Stimulated activated effector memory CD8-positive, alpha-beta T cell treated with anti-CD3 and anti-CD28 coated beads, Interleukin-12 subunit alpha, Interleukin-12 subunit beta, amount 100 ng/mL, for 72 hours (primary cell): ENCODE measurements at regions not wholly inside any gene's neighbourhood (a gene's known extent, or its start where the extent isn't known, plus 50 kb on each side); places are given as distances from the start of the nearest gene placed in this dataset.
A peak's percentile ranks its signal among the peaks of the same experiment; 100 is the strongest.

ENCODE experiments used
- ATAC-seq: fragments of 150-1000 bp; cut with Tn5 transposase; 2 replicates; pipeline ENCODE4 v1.10.0; 2021
- DNase-seq, 2 donors: peaks; one replicate each; pipeline ENCODE4 v3.0.0; 2021 to 2022; ENCODE audit warnings: low spot score in 2 of 2
- H3K27ac Mint-ChIP-seq: one replicate; pipeline ENCODE4 v1.8.0; 2022; ENCODE audit warnings: mild to moderate bottlenecking, mixed read lengths
- H3K36me3 Mint-ChIP-seq: one replicate; pipeline ENCODE4 v1.8.0; 2022; ENCODE audit warnings: mild to moderate bottlenecking, mixed read lengths
- H3K4me1 Mint-ChIP-seq: one replicate; pipeline ENCODE4 v1.8.0; 2022; ENCODE audit warnings: mixed read lengths
- H3K4me3 Mint-ChIP-seq: one replicate; pipeline ENCODE4 v1.8.0; 2022; ENCODE audit warnings: mild to moderate bottlenecking, mixed read lengths
- H3K9me3 Mint-ChIP-seq: one replicate; pipeline ENCODE4 v1.8.0; 2022; ENCODE audit warnings: mixed read lengths

GRCh38 chr6:156174031-156174890 is 602.9 kb upstream of the ARID1B start:
- DNase-seq = no peak
- H3K36me3 Mint-ChIP-seq = no peaks in the 10 kb centered on the region
- peaks cover 13% of the 10 kb centered on the region for H3K4me1 Mint-ChIP-seq
- H3K9me3 Mint-ChIP-seq = no peaks in the 10 kb centered on the region
- H3K27ac Mint-ChIP-seq = peak overlapping the region; percentile 67
- H3K4me3 Mint-ChIP-seq = peak overlapping the region; percentile 7
- ATAC-seq = peak; percentile 97

- Mint-ChIP-seq H3K9me3 (peaks cover 2% of the 10 kb centered on the region), H3K4me3 (no peak overlapping the region), H3K27ac (no peak overlapping the region), H3K4me1 (peaks cover 20% of the 10 kb centered on the region), H3K36me3 (no peaks in the 10 kb centered on the region)
- no peak for ATAC-seq
- no peak for DNase-seq
Observed at GRCh38 chr6:156169371-156169770, 607.8 kb upstream of the ARID1B start.

- H3K36me3 Mint-ChIP-seq = no peaks in the 10 kb centered on the region
- peak overlapping the region; percentile 50 for H3K27ac Mint-ChIP-seq
- peaks cover 2% of the 10 kb centered on the region for H3K9me3 Mint-ChIP-seq
- peak overlapping the region; percentile 59 for H3K4me3 Mint-ChIP-seq
- H3K4me1 Mint-ChIP-seq = peaks cover 13% of the 10 kb centered on the region
- DNase-seq (no peak), ATAC-seq (peak; percentile 36)
Observed at GRCh38 chr6:156167625-156168071, 609.5 kb upstream of the ARID1B start.

DNA sequence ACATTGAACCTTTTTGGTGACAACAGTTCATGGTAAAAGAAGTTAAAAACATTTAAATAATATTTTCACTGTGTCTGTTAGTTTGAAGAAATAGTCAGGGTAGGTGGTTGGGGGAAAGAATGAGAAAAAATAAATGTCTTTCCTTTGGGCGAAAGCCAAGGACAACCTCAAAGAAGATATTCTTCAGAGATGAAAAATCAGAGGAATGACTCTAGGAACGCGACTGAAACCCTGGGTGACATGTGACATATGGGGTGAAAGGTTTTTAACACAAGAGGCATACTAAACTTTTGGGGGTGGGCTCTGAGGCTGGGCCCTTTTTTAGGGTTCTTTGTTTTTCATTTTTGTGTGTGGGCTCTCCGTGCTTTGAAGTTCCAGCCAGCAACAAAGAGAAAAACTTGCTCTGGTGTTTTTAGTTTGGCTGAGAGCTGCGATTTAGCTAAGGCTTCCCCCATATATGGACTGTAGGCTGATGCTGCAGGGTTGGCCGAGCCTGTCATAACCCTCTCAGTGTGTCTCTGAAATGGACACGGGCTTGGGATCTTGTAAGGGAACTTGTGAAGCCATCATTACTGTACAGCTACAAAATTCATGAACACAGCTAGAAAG is 610.1 kb upstream of the ARID1B start:
- peaks cover 13% of the 10 kb centered on the region for H3K4me1 Mint-ChIP-seq
- peak overlapping the region; percentile 59 for H3K4me3 Mint-ChIP-seq
- ATAC-seq = peak; percentile 53
- H3K9me3 Mint-ChIP-seq = peaks cover 2% of the 10 kb centered on the region
- H3K36me3 Mint-ChIP-seq = no peaks in the 10 kb centered on the region
- peak overlapping the region; percentile 50 for H3K27ac Mint-ChIP-seq
- DNase-seq = no peak

DNA sequence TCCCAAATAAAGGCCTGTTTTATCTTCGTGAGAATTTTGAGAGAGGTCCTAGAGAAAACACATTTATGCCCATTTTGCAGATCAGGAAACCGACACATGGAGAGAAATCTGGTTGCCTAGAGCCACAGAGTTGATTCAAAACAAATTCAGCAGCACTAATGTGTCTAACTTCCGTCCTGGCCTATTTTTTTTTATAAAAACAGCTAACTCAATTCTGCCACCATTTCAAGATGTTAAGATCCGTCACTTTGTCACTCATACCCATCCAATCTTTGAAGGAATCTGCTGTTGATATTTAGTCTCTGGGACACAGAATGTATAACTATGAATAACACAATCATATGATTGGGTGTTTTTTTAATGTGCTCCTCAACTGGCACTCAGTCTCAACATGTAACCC is 611.1 kb upstream of the ARID1B start:
- Mint-ChIP-seq H3K36me3 (no peaks in the 10 kb centered on the region), H3K4me3 (peak overlapping the region; percentile 59), H3K4me1 (peaks cover 13% of the 10 kb centered on the region), H3K9me3 (peaks cover 2% of the 10 kb centered on the region), H3K27ac (peak overlapping the region; percentile 50)
- no peak for ATAC-seq
- DNase-seq = no peak

GRCh38 chr6:156164701-156165452 is 612.3 kb upstream of the ARID1B start:
- ATAC-seq (peak; percentile 54), DNase-seq (no peak)
- Mint-ChIP-seq H3K36me3 (no peaks in the 10 kb centered on the region), H3K9me3 (peaks cover 2% of the 10 kb centered on the region), H3K4me1 (peaks cover 13% of the 10 kb centered on the region), H3K4me3 (no peak overlapping the region), H3K27ac (no peak overlapping the region)

DNA sequence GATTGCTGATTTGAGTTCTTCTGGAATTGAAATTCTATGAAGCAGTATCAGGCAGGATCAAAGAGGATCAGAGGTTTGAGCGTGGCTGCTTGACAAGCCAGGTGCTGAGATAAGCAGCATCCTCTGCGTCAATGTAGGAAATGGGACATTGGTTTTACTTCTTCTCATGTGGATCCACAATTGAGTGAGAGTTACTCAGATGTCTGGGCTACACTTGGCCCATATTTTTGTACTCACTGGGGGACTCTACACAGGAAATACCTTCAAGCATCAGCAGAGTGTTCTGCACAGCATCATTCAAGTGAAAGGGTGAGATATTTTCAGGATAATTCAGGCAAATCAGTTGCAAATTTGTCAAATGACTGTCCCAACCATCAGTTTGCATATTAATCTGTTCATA is 613.9 kb upstream of the ARID1B start:
- Mint-ChIP-seq H3K9me3 (peaks cover 2% of the 10 kb centered on the region), H3K36me3 (no peaks in the 10 kb centered on the region), H3K27ac (no peak overlapping the region), H3K4me3 (no peak overlapping the region), H3K4me1 (peaks cover 13% of the 10 kb centered on the region)
- ATAC-seq (no peak), DNase-seq (no peak)

GRCh38 chr6:156161471-156161870 is 615.7 kb upstream of the ARID1B start:
- DNase-seq (no peak), ATAC-seq (no peak)
- Mint-ChIP-seq H3K36me3 (no peaks in the 10 kb centered on the region), H3K27ac (no peak overlapping the region), H3K9me3 (peaks cover 2% of the 10 kb centered on the region), H3K4me3 (no peak overlapping the region), H3K4me1 (peaks cover 6% of the 10 kb centered on the region)

- H3K27ac Mint-ChIP-seq = no peak overlapping the region
- no peaks in the 10 kb centered on the region for H3K36me3 Mint-ChIP-seq
- H3K9me3 Mint-ChIP-seq = no peaks in the 10 kb centered on the region
- H3K4me3 Mint-ChIP-seq = no peak overlapping the region
- no peak for ATAC-seq
- no peak for DNase-seq
- H3K4me1 Mint-ChIP-seq = no peaks in the 10 kb centered on the region
Observed at GRCh38 chr6:156160795-156161165, 616.4 kb upstream of the ARID1B start.

DNA sequence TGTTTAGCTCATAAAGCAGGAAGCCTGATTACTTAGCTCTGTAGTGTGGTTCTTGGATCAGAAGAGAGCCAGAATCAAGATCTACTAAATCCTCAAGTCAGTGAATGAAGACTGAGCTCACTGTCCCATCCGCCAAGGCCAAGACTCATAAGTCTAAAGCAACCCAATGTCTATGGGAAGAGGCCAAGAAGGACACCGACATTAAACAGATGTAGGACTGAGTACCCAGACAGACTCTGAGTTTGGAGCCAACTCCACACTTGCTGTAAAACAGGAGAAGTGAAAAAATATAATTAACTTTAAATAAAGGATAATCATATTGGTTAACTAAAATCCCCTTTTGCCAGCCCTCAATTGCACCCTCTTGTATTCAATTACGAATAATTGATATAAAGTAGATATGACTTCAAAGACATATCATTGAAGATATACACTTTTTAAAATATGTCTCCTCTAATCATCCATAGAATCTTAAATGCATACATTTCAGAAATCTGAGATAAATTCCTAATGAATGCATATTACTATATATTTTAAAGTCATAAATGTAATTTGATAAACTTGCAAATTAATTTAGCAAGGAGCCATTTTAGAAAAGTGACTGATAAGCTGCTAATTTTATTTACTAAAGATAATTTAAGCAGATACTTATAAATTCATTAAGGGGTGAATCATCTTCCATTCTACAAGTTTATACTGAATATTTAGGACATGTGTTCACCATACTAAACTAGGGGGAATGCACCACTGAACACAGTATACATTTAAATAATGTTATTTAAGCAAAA is 617.0 kb upstream of the ARID1B start:
- ATAC-seq (no peak), DNase-seq (no peak)
- H3K27ac Mint-ChIP-seq = no peak overlapping the region
- H3K36me3 Mint-ChIP-seq = no peaks in the 10 kb centered on the region
- no peaks in the 10 kb centered on the region for H3K9me3 Mint-ChIP-seq
- no peaks in the 10 kb centered on the region for H3K4me1 Mint-ChIP-seq
- H3K4me3 Mint-ChIP-seq = no peak overlapping the region

- H3K36me3 Mint-ChIP-seq = no peaks in the 10 kb centered on the region
- no peak overlapping the region for H3K27ac Mint-ChIP-seq
- no peak for ATAC-seq
- H3K4me3 Mint-ChIP-seq = no peak overlapping the region
- DNase-seq = no peak
- H3K4me1 Mint-ChIP-seq = no peaks in the 10 kb centered on the region
- H3K9me3 Mint-ChIP-seq = peaks cover 4% of the 10 kb centered on the region
Observed at GRCh38 chr6:156154896-156155295, 622.3 kb upstream of the ARID1B start.

DNA sequence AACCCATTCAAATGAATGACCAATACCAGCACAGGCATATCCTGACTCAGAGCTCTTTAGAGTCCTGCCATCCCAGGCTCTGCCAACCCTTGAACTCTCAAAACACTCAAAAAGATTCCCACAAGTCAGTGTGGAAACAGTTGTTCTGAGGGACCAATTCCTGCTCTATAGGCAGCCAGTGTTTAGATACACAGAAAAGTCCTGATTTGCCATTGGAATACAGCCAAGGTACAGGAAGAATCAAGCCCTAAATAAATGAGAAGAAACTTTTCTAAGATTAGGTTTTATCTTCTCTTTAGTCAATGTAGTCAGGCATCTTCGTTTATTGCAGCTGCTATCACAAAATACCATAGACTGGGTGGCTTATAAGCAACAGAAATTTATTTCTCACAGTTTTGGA is 626.8 kb upstream of the ARID1B start:
- no peaks in the 10 kb centered on the region for H3K36me3 Mint-ChIP-seq
- ATAC-seq = no peak
- H3K9me3 Mint-ChIP-seq = peaks cover 8% of the 10 kb centered on the region
- no peaks in the 10 kb centered on the region for H3K4me1 Mint-ChIP-seq
- no peak overlapping the region for H3K4me3 Mint-ChIP-seq
- no peak for DNase-seq
- no peak overlapping the region for H3K27ac Mint-ChIP-seq

GRCh38 chr6:156146891-156147290 is 630.3 kb upstream of the ARID1B start:
- no peak for ATAC-seq
- Mint-ChIP-seq H3K9me3 (peaks cover 13% of the 10 kb centered on the region), H3K4me1 (no peaks in the 10 kb centered on the region), H3K4me3 (no peak overlapping the region), H3K36me3 (no peaks in the 10 kb centered on the region), H3K27ac (no peak overlapping the region)
- DNase-seq = no peak

- ATAC-seq (peak; percentile 31), DNase-seq (no peak)
- Mint-ChIP-seq H3K36me3 (no peaks in the 10 kb centered on the region), H3K27ac (no peak overlapping the region), H3K4me3 (no peak overlapping the region), H3K9me3 (peaks cover 7% of the 10 kb centered on the region), H3K4me1 (no peaks in the 10 kb centered on the region)
Observed at GRCh38 chr6:156131221-156131903, 645.8 kb upstream of the ARID1B start.
